ENCODE measurements at regions not wholly inside any gene's neighbourhood (a gene's known extent, or its start where the extent isn't known, plus 50 kb on each side); places are given as distances from the start of the nearest gene placed in this dataset.
A peak's percentile ranks its signal among the peaks of the same experiment; 100 is the strongest.
"Not testable (repeated sequence)": the region's sequence is repeated elsewhere in the genome, so short reads cannot be mapped to it uniquely, and the experiment has no call there.

DNA sequence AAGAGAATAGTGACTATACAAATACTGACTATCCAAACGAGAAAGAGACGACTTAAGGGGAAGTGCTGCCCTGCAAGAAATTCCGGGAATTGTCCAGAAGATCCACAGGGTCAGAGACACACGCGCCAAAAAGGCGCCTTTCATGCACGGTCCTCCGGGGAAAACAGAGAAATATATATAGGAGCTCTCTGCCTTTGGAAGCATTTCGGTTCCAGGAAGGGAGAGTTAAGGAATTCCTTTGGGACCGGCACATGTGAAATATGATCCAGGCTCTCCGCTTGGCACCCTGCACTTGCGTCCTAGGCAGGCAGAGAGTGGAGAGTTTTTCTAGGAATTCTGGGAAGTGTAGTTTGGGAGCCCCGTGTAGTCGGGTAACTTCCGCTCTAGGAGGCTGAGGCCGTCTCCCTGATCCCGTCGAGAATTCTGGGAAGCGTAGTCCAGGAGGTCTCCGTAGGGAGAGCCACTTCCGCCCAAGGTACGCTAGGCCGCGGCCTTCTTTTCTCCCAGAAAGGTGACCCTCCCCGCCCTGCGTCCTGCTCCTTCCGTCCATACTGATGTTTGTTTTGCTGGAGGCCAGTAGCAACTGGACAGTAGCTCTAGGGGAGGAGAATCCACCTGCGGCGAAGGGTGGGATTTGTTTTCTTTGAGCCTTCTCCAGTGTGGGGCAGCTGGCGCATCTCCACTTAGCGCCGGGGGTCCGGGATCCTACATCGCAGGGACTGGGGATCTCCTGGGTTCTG lies 69.4 kb upstream of the GPR39 start:
- TF ChIP-seq, protein P1, sequence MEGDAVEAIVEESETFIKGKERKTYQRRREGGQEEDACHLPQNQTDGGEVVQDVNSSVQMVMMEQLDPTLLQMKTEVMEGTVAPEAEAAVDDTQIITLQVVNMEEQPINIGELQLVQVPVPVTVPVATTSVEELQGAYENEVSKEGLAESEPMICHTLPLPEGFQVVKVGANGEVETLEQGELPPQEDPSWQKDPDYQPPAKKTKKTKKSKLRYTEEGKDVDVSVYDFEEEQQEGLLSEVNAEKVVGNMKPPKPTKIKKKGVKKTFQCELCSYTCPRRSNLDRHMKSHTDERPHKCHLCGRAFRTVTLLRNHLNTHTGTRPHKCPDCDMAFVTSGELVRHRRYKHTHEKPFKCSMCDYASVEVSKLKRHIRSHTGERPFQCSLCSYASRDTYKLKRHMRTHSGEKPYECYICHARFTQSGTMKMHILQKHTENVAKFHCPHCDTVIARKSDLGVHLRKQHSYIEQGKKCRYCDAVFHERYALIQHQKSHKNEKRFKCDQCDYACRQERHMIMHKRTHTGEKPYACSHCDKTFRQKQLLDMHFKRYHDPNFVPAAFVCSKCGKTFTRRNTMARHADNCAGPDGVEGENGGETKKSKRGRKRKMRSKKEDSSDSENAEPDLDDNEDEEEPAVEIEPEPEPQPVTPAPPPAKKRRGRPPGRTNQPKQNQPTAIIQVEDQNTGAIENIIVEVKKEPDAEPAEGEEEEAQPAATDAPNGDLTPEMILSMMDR (IDR thresholded peaks at IDR 0.05), result not testable (repeated sequence)
- TF ChIP-seq POLR2AphosphoS5 (IDR thresholded peaks at IDR 0.05), result peak; percentile 36

All from gastroesophageal sphincter (tissue), 3 donors.